Jurkat, Clone E6-1 (cell line): ENCODE measurements at regions not wholly inside any gene's neighbourhood (a gene's known extent, or its start where the extent isn't known, plus 50 kb on each side); places are given as distances from the start of the nearest gene placed in this dataset.
A peak's percentile ranks its signal among the peaks of the same experiment; 100 is the strongest.

Experiments
- DNase-seq: peaks from one replicate; pipeline ENCODE4 v3.0.0-alpha.2; 2011; ENCODE audit warnings: low read depth, low spot score
- H3K4me3 ChIP-seq: 2 replicates; pipeline ENCODE4 v1.5.1; 2011; ENCODE audit warnings: mild to moderate bottlenecking, low read length, control low read depth, moderate library complexity

GRCh38 chrX:128287693-128288092 is 235.5 kb upstream of the ACTRT1 start:
- no peak overlapping the region for H3K4me3 ChIP-seq
- no peak for DNase-seq

- DNase-seq: no peak
- no peak overlapping the region for H3K4me3 ChIP-seq
Observed at GRCh38 chrX:128250621-128251020, 198.4 kb upstream of the ACTRT1 start.

- no peak for DNase-seq
- H3K4me3 ChIP-seq: no peak overlapping the region
Observed at GRCh38 chrX:128216364-128216763, 164.2 kb upstream of the ACTRT1 start.

- no peak overlapping the region for H3K4me3 ChIP-seq
- DNase-seq: no peak
Observed at GRCh38 chrX:128165884-128166408, 113.7 kb upstream of the ACTRT1 start.

- no peak for DNase-seq
- no peak overlapping the region for H3K4me3 ChIP-seq
Observed at GRCh38 chrX:128156204-128156603, 104.0 kb upstream of the ACTRT1 start.

GRCh38 chrX:128142745-128143144 is 90.5 kb upstream of the ACTRT1 start:
- no peak for DNase-seq
- H3K4me3 ChIP-seq: no peak overlapping the region

- H3K4me3 ChIP-seq: no peak overlapping the region
- DNase-seq: peak; percentile 25
Observed at GRCh38 chrX:128106630-128107029, 54.4 kb upstream of the ACTRT1 start.

- no peak for DNase-seq
- H3K4me3 ChIP-seq: no peak overlapping the region
Observed at GRCh38 chrX:128105659-128106058, 53.5 kb upstream of the ACTRT1 start.
